Activated CD4-positive, CD25-positive, alpha-beta regulatory T cell treated with anti-CD3 and anti-CD28 coated beads, Interleukin-2, amount 50 U/mL, for 24 hours (primary cell): ENCODE measurements at regions not wholly inside any gene's neighbourhood (a gene's known extent, or its start where the extent isn't known, plus 50 kb on each side); places are given as distances from the start of the nearest gene placed in this dataset.
"Not testable (repeated sequence)": the region's sequence is repeated elsewhere in the genome, so short reads cannot be mapped to it uniquely, and the experiment has no call there.

ENCODE experiments used
- ATAC-seq, 2 donors: fragments of 150-1000 bp; cut with Tn5 transposase; one replicate each; pipeline ENCODE4 v1.10.0; 2021; ENCODE audit warnings: mild to moderate bottlenecking in 1 of 2, moderate library complexity in 1 of 2

DNA sequence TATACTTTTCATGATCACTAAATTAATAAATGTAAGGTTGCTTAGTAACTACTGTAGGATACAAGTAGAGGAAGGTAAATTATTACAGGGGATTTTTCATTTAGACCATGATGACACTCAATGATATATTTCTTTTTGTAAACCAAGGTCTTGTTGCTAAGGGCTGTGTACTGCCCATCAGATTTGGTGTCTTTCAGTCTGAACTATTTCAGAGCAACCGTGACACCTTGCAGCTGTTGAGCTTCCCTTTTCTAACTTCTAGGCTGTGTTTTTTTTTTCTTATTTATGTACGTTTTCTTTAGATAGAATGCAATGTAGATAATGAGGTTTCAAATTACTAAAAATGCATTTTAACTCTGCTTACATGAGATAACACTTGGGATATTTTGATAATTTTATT, 292.0 kb upstream of the MBL2 start:
- ATAC-seq = no peak

DNA sequence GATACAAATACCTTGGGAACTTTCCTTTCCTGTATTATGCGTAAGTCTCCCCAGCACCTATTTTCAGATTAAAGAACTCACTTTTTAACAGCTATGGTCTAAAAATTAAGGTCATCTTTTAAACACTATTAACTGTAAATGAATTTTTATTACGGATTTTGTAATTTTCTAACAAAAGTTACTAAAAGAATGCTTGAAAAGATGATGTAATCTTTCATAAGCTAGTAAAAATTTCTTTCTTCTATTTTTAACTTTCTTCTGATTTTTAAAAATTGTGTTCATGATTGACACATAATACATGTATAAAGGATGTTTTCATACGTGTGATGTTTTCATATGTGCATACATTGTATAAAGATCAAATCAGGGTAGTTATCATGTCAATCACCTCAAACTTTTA, 291.2 kb upstream of the MBL2 start:
- ATAC-seq = no peak

DNA sequence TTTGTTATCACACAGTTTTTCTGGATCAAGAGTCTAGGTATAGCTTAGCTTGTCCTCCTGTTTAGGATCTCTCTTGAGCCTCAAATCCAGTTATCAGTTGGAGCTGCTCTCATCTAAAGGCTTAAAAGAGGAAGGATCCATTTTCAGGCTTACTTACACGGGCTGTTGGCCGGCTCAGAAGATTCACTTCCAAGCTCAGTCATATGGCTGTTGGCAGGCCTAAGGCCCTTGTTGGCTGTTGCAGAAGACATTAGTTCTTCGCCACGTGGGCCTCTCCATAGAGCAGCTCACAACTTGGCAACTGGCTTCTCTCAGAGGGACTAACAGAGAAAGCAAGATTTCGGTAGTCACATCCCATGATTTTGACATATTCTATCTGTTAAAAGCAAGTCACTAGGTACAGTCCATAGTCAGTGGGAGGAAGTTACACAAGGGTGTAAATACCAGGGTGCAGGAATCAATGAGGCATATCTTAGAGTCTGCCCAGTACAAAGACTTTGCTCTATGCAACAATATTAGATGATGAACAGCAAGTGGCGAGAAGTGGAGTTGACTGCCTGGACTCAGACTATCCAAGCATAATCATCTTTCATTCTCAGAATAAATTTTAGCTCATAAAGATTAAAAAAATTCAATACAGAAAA, 280.1 kb upstream of the MBL2 start:
- no peak for ATAC-seq

DNA sequence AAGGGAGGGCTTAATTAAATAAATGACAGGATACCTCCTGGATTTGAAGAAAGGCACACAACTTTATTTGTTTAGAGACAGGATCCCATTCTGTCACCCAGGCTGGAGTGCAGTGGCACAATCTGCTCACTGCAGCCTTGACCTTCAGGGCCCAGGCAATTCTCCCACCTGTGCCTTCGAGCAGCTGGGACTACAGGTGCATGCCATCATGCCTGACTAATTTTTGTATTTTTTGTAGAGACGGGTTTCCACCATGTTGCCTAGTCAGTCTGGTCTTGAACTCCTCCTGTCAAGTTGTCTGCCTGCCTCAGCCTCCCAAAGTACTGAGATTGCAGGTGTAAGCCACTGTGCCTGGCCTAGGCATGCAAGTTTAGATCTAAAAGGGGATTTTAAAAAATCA, 272.7 kb upstream of the MBL2 start:
- no peak for ATAC-seq

DNA sequence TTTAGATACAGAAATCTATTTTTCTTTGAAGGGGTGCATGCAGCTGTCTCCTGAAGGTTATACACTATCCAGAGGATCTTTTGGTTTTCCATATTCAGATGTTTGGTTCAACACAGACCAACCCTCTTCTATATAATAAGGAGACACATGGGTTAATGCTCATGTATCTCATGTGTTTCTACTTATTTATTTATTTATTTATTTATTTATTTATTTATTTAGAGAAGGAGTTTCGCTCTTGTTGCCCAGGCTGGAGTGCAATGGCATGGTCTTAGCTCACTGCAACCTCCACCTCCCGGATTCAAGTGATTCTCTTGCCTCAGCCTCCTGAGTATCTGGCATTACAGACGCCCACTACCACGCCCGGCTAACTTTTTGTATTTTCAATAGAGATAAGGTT, 263.2 kb upstream of the MBL2 start:
- not testable (repeated sequence) for ATAC-seq

DNA sequence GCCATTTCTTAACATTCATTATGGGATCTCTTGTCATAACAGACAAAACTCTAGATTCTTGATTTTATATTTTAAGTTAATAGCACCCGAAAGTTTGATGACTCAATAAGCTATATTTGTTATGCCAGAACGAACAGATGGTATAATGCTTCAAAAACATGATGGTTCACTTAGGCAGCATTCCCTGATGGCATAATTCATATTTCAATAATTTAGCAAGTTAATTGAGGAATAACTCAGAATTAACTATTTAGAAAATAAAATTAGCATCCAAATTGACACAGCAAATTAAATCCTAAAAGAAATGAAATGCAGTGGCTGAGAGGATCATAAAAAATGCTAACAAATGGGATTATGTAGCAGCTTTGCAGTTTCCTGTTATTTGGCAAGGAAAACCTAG, 260.8 kb upstream of the MBL2 start:
- ATAC-seq = no peak

DNA sequence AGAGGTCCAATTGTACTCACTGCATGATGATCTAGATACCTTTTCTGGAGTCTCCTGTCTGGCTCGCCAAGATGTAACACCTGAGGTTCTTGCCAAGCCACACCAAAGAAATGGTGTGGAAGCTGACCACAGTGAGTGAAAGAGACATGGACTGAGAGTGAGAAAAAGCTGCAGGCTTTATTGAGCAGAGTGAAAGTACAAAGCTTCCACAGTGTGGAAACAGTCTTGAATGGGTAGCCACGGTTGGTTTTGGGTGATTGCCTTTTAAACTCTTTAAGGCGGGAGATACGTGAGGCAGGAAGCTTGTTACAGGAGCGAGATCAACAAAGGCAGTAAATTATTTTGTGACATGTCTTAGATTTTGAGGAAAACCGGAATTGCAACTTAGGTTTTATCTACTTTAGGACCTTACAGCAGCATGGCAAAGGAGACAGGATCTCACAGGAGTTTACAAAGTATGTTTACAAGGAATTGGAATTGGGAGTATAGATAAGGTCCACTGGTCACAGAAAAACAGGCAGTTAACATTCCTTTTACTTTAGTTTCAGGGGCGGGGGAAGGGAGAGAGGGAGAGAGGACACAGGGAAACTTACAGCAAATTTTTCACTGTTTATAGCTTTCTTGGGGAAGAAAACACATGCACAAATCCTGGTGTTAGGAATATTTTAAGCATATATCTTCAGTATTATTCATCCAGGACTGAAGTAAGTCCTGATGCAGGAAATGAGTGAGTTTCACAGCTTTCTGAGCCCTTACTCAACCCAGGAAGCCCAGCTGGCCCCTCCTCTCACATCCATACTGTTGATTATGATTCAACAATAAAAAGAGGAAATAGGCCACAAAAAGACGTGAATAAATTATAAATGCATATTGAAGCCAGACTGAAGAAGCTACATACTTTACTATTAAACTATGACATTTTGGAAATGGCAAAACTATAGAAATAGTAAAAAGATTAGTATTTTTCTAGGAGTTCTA, 257.6 kb upstream of the MBL2 start:
- not testable (repeated sequence) for ATAC-seq

DNA sequence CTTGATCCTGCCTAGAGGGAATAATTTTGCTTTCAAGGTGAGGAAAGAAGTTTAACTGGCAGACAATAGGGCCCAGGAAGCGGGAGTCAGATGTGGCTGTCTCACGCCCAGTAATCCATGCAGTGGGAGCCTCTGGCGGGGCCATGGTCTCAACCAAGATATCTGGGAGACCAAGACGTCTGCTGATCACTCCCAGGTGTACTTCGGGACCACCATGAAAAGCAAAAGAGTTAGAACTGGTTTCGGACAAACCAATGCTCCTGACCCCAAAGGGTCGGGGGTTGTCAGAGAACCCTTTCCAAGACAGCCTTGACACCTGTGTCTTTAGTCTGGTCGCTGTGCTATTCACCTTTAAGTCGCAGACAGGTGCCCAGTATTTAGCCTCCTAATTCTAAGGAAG, 256.9 kb upstream of the MBL2 start:
- no peak for ATAC-seq

DNA sequence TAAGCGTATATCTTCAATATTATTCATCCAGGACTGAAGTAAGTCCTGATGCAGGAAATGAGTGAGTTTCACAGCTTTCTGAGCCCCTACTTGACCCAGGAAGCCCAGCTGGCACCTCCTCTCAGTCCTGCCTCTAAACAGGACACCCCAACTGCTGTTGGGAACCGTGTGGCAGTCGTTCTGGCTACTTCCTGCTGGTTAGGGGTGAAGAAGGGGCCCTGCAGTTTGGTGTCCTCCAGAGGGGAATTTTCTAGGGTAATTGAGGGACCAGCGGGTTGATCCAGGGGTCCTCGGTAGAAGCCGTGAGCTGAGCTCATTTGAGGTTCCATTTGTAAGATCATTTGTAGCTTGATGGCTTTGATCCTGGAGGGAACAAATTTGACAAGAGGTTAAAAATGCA, 253.2 kb upstream of the MBL2 start:
- ATAC-seq = not testable (repeated sequence)

DNA sequence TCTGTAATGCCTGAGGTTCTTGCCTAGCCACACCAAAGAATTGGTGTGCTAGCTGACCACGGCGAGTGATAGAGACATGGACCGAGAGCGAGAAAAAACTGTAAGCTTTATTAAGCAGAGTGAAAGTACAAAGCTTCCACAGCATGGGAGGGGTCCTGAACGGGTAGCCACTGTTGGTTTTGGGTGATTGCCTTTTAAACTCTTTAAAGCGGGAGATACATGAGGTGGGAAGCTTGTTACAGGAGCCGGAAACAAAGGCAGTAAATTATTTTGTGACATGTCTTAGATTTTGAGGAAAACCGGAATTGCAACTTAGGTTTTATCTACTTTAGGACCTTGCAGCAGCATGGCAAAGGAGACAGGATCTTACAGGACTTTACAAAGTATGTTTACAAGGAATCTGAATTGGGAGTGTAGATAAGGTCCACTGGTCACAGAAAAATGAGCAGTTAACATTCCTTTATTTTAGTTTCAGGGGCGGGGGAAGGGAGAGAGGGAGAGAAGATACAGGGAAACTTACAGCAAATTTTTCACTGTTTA, 252.7 kb upstream of the MBL2 start:
- ATAC-seq = no peak

DNA sequence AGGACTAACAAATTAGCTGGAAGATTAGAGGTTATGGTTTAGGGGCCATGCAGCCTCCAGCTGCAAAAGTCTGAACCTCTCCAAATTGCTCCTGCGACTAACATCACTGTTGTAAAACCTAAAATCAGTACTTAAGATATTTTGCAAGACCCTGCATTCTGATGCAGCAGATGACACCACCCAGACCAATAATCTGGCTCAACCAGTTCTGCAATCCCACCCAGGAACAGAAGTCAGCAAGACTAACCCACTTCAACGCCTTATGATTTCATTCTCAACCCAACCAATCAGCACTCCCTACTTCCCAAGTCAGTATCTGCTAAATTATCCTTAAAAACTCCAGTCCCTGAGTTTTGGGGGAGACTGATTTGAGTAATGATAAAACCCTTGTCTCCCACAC, 250.8 kb upstream of the MBL2 start:
- no peak for ATAC-seq

DNA sequence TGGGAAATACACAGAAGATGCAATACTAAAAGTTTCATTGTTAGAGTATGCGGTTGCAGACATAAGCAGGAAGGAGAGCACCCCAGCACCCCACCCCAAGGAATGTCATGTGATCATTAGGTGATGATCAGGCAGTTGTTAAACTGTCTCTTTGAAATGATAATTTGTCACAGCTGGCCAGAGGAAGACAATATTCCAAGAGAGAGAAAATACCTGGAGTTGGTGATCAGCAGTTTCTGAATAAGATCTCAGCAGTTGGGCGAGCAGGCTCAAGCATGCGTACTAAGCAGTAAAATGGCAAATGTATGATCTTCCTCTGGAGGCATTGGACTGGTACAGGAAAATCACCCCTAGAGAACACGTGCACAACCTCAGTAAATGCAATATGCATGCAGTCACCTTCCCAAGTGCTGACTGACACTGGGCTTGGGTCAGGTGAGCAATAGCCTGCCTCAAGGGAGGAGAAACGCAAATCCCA, 250.1 kb upstream of the MBL2 start:
- ATAC-seq = no peak

DNA sequence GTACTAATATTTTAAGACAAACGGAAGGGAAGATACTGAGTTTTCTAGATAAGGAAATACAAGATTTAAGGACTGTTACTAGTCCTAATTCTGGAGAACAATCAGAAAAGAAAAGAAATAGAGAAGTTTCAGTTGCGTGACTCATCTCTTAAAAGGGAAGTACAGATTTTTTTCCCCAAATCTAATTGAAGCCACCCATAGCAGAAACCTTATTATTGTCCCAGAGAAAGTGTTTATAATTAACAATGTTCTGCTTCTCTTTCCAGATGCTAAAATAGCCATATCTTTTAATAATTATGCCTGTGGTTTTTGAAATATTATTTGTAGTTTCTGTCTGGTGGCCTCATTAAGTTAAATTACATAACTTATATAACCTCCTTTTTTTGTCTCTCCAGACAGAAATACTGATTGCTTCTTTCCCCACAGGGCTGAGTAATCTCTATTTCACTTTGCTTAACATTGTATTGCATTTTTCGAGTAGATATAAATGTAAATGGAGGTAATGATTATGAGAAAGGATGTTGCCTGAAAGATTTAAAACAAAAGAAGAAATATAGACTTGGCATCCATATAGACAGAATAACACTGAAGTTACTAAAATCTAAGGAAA, 240.7 kb upstream of the MBL2 start:
- ATAC-seq = no peak

DNA sequence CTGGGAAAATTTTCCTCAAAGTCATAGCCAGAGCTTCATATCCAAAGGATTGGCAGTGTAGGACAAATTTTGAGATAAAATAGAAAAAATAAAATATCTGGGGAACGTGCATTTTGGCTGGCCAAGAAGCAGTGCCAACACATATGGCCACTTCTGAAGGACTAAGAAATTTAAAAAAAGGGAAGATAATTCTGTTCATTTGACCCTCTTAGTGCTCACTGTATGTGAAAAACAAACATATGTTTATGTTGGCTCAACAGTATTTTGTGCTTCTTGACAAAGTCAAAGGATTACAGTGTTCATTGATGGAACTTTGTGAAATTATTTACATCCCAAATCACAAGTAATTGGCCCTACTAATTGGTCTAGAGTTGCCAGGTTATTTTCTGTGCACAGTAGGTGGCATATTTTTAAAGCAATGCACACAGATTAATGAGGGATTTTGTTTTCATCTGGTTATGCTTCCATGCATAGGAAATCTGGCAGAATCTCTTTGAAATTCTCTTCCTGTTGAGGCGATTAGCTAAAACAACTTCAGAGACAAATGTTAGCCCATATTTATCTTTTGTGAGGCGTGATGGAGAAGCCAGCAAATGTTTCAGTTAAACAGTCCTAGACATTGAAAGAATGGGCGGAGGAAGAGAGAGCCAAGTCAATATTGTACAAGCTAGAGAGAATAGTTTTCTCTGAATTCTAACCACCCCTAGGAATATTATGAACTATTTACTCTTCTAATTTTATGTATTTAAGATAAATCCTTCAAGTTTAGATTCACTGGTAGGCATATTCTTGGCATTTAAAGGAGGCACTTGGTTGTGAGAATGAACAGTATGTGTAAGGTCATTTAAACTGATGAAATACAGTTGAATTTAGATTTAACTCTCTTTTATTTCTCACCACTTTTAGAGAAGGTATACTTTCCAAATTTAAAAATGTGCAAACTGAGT, 237.7 kb upstream of the MBL2 start:
- no peak for ATAC-seq

DNA sequence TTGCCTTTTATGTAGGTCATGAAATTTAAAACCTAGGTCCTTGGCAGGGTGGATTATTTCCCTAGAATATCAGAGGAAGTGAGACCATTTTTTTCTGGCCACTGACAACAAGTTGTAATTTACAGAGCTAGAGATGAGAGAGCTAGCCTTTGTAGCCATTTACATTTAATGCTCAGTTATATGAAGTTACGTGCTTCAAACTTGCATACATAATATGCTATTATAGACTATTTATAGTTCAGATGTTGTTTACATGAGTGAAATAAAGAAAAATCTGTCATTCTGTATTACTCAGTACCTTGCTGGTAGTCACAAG, 234.9 kb upstream of the MBL2 start:
- ATAC-seq = no peak

DNA sequence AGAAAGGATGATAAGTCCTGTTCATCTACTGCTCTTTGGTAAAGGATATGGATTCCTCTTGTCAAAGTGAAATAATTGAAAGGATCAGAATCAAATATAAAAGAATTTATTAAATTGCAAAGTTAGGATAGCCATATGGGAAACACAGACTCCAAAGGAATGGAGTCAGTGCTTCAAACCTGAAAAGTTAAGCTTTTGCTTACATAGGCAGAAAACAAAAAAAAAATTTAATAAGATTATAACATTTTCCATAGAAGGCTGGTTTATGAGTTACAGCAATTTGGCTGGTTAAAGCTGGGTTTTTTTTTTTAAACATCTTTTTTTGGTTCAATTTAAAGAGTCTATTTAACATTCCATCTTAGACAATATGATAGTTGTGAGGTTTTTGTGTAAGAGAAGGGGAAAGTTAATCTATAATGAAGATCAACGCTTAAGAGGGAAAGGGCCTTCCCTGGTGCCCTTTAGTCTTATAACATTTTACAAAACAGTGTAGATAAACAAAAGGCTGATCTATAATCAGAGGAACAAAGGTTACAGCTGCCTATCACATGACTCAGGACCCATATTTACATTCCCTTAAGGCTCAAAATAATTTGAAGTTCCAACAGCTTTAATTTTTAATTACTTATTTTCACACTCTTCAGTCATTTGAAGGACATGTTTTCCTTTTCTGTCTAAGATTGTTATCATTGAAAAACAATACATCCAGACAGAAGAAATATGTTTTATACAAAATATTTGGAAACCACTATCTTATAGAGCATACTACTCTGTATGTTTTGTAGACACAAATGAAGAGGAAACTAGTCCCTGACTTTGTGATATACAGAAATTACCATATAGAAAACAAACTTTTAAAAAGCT, 234.3 kb upstream of the MBL2 start:
- ATAC-seq = no peak

DNA sequence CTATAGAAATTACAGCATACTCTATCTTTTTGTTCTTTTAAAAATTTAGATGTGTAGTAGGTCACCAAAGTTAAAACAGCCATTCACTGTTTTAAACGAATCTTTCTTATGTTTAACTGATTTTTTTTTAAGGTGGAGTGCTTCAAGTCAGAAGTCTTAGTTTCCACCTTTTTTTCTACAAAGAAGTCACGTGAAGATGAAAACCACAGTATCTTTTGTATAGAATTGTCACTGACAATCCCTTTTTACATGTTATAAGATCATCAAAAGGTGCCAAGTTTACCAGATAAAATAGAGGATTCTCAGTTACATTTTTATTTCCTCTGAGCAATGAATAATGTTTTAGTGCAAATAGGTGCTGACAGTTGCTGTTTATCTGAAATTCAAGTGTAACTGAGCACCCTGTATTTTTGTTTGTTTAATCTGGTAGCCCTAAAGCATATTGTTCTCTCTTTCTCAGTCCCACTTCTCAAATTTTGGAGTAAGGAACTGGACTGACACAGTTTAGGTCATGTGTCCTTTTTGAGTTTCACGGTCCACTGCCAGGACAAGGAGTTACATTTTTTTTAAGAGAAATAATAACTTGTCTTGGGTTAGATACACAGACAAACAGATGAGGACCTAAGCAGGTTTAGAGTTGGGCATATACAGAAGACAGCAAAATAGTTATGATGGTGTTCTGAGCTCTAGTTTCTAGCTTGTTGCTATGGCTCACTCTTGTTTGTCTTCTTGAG, 233.2 kb upstream of the MBL2 start:
- ATAC-seq = no peak

DNA sequence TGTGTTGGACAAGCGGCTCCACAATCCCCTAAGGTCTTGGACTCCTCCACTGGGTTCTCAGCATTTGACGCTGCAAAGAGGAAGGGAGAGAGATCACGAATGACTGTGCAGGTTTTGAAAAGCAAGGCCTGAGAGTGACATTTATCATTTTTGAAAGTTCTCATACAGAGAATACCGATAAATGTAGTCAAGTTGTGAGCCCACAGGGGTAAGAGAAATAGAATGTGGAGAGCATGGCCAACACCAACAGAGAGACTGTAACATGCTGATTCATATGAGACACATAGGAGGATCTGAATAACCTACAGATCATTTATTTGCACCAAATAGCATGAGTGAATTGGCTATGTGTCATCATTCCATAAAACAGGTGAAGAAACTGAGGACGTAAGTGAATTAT, 230.5 kb upstream of the MBL2 start:
- no peak for ATAC-seq

DNA sequence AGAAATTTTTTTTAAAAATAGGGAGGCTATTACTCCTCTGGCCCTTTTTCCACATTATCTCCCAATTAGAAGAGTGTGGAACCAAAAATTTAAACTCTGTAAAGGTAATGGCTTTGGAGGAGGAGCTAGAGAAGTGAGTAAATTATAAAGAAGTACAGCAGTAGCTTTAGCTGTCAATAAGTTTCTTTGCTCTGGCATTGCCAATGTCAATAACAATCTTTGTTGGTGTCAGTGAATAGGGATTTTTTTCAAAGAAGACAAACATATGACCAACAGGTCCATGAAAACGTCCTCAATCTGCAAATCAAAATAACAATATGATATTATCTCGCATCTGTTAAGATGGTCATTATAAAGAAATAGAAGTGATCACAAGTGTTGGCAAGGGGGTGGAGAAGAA, 227.1 kb upstream of the MBL2 start:
- no peak for ATAC-seq

DNA sequence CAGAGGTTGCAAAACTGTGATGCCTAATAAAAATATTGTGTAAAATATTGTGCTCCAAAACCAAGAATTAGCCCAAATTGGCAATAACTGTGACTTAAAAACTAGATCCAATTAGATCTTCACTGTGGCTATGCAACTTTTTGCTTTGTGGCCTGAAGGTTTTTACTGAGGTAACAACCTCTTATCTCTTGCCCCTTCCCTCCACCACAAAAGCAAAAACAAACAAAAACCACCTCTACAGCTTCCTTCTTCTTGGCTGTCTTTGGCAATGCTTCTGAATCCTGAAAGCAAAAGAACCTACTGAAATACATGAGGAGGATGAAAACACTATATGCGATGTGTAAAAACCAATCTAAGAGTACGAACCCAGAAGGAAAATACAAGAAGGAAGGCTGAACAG, 226.7 kb upstream of the MBL2 start:
- ATAC-seq = no peak

DNA sequence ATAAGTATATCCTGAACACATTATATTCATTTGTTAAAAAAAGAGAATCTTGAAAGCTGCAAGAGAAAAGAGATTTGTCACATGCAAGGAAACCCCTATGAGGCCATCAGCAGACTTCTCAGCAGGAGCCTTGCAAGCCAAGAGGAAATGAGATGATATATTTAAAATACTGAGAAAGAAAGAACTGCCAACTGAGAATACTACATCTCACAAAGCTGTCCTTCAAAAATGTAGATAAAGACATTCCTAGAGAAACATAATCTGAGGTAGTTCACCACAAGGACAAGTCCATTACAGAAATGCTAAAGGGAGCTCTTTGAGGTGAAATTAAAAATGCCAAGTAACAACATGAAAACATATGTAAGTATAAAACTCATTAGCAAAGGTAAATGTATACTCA, 224.4 kb upstream of the MBL2 start:
- no peak for ATAC-seq
